Glutamatergic neuron (in vitro differentiated cells): ENCODE measurements at regions not wholly inside any gene's neighbourhood (a gene's known extent, or its start where the extent isn't known, plus 50 kb on each side); places are given as distances from the start of the nearest gene placed in this dataset.

ENCODE experiments used
- DNase-seq: peaks from one replicate; pipeline ENCODE4 v3.0.0; 2022
- H3K27ac Mint-ChIP-seq: one replicate; pipeline ENCODE4 v1.8.0; 2020; ENCODE audit warnings: mild to moderate bottlenecking, mixed read lengths, inconsistent platforms; ENCODE audit not compliant: unreplicated experiment
- H3K27me3 Mint-ChIP-seq: one replicate; pipeline ENCODE4 v1.8.0; 2020; ENCODE audit warnings: mild to moderate bottlenecking, moderate library complexity, mixed read lengths, inconsistent platforms; ENCODE audit not compliant: unreplicated experiment
- H3K36me3 Mint-ChIP-seq: one replicate; pipeline ENCODE4 v1.8.0; 2020; ENCODE audit warnings: mild to moderate bottlenecking, mixed read lengths, inconsistent platforms; ENCODE audit not compliant: unreplicated experiment
- H3K4me1 Mint-ChIP-seq: one replicate; pipeline ENCODE4 v1.8.0; 2020; ENCODE audit warnings: mild to moderate bottlenecking, low read depth, mixed read lengths, inconsistent platforms; ENCODE audit not compliant: unreplicated experiment
- H3K4me3 Mint-ChIP-seq: one replicate; pipeline ENCODE4 v1.8.0; 2020; ENCODE audit warnings: mild to moderate bottlenecking, mixed read lengths, inconsistent platforms; ENCODE audit not compliant: unreplicated experiment
- H3K9me3 Mint-ChIP-seq: one replicate; pipeline ENCODE4 v1.8.0; 2020; ENCODE audit warnings: mild to moderate bottlenecking, moderate library complexity, mixed read lengths, inconsistent platforms; ENCODE audit not compliant: unreplicated experiment
- CTCF ChIP-seq: fragments of 200-600 bp; sonication (generic); IDR thresholded peaks from one replicate; pipeline ENCODE4 v1.5.0; 2021; ENCODE audit not compliant: partially characterized antibody, unreplicated experiment

GRCh38 chr6:48744948-48745347, 634.0 kb upstream of the PTCHD4 start:
- Mint-ChIP-seq H3K4me3 (no peak overlapping the region), H3K27ac (no peak overlapping the region), H3K27me3 (no peaks in the 10 kb centered on the region), H3K4me1 (no peaks in the 10 kb centered on the region), H3K36me3 (no peaks in the 10 kb centered on the region), H3K9me3 (no peaks in the 10 kb centered on the region)
- no peak for DNase-seq
- TF ChIP-seq CTCF = no peak

DNA sequence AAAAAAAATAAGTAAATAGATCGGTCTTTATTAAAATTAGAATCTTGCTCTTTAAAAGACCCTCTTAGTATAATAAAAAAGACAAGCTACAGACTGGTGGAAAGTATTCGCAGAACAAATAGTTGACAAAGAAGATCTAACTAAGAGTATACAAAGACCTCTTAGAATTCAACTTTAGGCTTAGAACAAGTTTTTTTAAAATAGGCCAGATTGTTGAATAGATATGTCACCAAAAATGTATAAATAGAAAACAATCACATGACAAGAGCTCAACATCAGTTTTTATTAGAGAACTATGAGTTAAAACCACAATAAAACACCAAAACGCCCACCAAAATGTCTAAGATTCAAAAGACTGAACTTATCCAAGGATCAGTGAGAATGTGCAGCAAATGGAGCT, 632.7 kb upstream of the PTCHD4 start:
- DNase-seq = no peak
- no peaks in the 10 kb centered on the region for H3K4me1 Mint-ChIP-seq
- H3K36me3 Mint-ChIP-seq = no peaks in the 10 kb centered on the region
- H3K9me3 Mint-ChIP-seq = no peaks in the 10 kb centered on the region
- H3K27ac Mint-ChIP-seq = no peak overlapping the region
- H3K4me3 Mint-ChIP-seq = no peak overlapping the region
- H3K27me3 Mint-ChIP-seq = no peaks in the 10 kb centered on the region
- no peak for TF ChIP-seq CTCF

GRCh38 chr6:48736501-48737206, 625.7 kb upstream of the PTCHD4 start:
- no peaks in the 10 kb centered on the region for H3K36me3 Mint-ChIP-seq

GRCh38 chr6:48735846-48736245, 624.8 kb upstream of the PTCHD4 start:
- no peaks in the 10 kb centered on the region for H3K4me1 Mint-ChIP-seq
- no peaks in the 10 kb centered on the region for H3K9me3 Mint-ChIP-seq
- H3K4me3 Mint-ChIP-seq = no peak overlapping the region
- no peak for TF ChIP-seq CTCF
- no peaks in the 10 kb centered on the region for H3K36me3 Mint-ChIP-seq
- H3K27me3 Mint-ChIP-seq = no peaks in the 10 kb centered on the region
- no peak for DNase-seq
- no peak overlapping the region for H3K27ac Mint-ChIP-seq

More at GRCh38 chr6:48736501-48737206, 625.7 kb upstream of the PTCHD4 start:
- DNase-seq = no peak
- peak; percentile 40 for TF ChIP-seq CTCF
- no peaks in the 10 kb centered on the region for H3K27me3 Mint-ChIP-seq
- no peak overlapping the region for H3K27ac Mint-ChIP-seq
- no peaks in the 10 kb centered on the region for H3K9me3 Mint-ChIP-seq
- H3K4me3 Mint-ChIP-seq = no peak overlapping the region
- no peaks in the 10 kb centered on the region for H3K4me1 Mint-ChIP-seq

DNA sequence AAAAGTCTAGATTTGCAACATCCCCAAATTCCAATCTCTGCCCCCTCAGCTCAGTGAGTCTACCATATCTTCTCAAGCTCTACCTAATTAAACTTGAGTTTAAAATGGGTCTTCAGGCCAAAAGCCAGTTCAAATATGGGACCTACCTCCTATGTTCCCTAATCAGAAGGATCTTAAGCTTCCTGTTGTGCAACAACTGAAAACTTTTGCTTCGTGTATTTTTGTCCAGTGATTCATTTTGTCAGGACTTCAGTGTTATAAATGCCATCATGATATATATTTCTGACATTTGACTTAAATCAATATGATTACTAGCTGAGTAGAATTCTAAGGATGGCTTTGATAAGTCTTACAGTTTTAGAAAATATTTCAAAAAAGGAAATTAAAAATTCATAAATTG, 622.6 kb upstream of the PTCHD4 start:
- H3K4me1 Mint-ChIP-seq = no peaks in the 10 kb centered on the region
- no peak for TF ChIP-seq CTCF
- no peak overlapping the region for H3K4me3 Mint-ChIP-seq
- H3K27ac Mint-ChIP-seq = no peak overlapping the region
- no peak for DNase-seq
- H3K36me3 Mint-ChIP-seq = no peaks in the 10 kb centered on the region
- H3K27me3 Mint-ChIP-seq = no peaks in the 10 kb centered on the region
- H3K9me3 Mint-ChIP-seq = no peaks in the 10 kb centered on the region
